ENCODE measurements at regions not wholly inside any gene's neighbourhood (a gene's known extent, or its start where the extent isn't known, plus 50 kb on each side); places are given as distances from the start of the nearest gene placed in this dataset.

- no peak for DNase-seq
Observed at GRCh38 chr20:21575981-21576740, 62.3 kb upstream of the NKX2-2 start.

DNA sequence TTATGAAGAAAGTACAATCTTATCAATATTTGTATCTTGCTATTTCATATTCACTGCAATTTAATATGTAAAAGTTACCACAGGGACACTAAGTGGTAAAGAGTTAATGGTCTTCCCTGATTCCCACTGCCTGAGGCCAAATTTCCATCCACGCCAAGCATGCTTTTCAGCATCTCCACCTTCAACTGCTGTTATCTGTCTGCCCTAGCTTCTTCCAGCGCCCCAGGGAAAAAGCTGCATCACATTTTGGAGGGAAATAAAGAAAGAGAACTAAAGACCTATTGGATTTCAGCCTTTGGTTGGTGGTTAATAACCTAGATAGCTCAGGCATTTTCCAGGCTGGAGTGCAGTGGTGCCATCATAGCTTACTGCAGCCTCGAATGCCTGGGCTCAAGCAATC is 61.3 kb upstream of the NKX2-2 start:
- no peak for DNase-seq

DNA sequence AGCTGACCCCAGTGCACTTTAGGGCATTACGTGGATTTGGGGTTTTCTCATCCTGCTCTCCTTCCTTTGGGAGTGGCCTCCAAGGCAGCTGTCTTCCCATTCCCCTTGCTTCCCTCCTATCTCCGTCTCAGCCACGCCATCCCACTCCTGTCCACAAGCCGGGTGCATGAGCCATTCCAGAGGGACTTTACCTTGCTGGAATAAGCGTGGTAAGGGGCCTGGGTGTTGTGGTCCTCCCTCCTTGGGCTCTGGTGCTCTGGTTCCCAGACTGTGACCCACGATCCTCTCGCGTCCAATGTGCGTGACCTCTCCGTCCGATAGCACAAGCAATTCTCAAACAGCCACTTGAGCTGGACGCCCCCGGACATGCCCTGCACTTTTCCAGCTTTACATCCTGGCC is 60.6 kb upstream of the NKX2-2 start:
- DNase-seq, result no peak

DNA sequence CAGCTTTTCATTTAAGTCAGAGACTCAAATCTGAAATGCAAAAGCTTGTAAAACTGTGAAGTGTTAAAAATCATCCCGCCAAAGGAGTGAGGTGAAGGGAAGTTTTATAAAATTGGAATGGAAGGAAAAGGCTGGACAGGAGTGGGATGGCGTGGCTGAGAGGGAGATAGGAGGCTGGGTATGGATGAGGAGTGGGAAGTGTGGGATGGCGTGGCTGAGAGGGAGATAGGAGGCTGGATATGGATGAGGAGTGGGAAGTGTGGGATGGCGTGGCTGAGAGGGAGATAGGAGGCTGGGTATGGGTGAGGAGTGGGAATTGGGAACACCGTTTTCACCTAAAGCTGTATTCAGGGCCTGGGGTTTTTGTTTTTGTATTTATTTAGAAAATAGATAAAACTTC is 59.4 kb upstream of the NKX2-2 start:
- no peak for DNase-seq

GRCh38 chr20:21571841-21572690 is 58.2 kb upstream of the NKX2-2 start:
- DNase-seq, result peak in 2 of 14 donors; percentile 12 to 13

DNA sequence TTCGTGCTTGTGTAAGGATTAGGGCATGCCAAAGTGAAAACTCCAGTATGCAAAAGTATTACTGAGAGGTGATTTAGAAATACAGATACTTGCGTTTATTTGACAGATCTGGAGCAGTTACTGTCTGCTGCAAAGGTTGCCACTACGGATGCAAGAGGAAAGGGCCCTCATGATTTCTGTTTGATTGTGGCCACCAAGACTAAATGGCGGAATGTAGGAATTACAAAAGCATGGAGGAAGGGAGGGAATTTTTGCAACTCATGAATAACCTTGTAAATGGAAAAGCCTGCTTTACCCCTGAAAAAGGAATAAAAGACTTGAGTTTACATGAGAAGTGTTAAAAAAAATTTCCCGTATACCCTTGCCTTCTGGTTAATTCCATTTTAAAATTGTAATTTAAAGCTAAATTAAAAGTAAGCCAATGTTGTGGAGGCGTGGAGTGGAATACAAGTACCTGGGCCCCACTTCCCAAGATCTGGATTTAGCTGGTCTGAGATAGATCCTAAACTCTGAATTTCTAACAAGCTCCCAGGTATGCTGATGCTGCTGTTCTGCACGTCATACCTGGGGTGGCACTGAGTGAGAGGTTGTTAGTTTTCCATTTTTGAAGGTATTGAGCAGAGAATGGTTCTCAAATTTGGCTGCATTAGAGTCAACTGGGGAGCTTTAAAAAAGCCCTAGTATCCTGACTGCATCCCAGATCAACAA is 56.6 kb upstream of the NKX2-2 start:
- DNase-seq, result no peak

DNA sequence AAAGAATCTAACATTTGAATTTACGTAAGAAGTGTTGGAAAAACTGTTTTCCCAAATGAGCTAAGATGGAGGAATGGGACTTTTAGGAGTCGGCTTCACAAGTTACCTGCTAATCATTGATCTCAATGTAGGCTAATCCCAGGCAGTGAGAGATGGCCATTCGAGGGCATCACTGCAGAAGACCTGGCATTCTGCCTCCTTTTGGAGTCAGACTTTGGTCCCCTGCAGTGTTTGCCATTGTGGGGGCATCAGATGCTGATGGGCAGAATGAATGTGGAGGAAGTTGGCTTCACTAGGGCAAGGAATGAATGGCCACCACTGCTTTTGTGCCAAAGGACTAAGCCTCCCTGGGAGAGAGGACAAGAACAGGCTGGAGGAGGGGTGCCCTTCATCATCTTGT is 55.7 kb upstream of the NKX2-2 start:
- peak in 1 of 14 donors; percentile 35 for DNase-seq

DNA sequence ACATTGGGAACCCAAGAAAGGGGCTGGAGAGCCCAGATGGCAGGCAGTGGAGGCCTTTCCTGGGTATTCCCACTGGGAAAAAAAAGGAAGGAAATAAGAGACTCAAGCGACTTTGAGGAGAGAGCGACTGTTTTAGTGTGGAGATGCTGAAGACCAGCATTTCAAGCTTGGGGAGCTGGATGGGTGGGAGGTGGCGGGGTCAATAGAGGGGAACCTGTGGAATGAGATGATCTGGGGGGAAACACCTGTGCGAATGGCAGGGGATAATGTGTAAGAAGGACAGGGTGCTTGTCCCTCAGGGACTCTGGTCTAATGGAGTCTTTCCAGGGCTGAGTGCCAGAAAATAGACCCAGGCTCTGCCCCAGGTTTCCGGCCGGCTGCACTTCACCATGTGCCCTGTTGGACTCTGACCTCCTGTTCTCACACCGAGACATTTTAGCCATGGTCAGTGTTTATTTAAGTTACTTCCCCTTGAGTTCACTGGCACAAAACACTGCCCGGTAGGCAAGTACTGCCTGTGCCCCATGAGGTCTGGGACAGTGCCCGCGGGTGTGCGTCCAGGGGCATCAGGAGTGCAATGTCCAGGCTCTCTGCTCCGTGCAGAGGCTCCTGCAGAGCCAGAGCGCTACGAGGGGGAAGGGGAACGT is 50.4 kb upstream of the NKX2-2 start:
- peak in 8 of 14 donors; percentile 11 to 57 (median 36) for DNase-seq

Data from C1 segment of cervical spinal cord (tissue), 14 donors.